ENCODE measurements at regions not wholly inside any gene's neighbourhood (a gene's known extent, or its start where the extent isn't known, plus 50 kb on each side); places are given as distances from the start of the nearest gene placed in this dataset.
"Not testable (repeated sequence)": the region's sequence is repeated elsewhere in the genome, so short reads cannot be mapped to it uniquely, and the experiment has no call there.

DNA sequence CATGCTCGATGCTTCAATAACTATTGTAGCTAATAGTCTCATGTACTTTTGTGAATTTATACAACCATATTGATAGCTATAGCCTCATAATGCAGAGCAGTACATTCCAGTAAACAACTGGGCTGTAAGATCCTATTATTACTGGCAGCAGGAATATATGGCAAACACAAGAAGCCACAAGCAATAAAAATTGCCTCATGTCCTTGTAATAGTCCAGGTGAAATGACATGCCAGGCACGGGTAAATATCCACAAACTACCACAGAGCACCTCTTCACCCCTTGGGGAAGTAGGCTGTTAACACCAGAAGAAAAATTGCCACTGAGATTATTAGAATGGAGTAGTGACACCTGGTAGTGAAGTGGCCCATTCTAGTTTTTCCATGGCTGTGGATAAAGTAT lies 158.3 kb downstream of the MTX2 start:
- no peak for DNase-seq

DNA sequence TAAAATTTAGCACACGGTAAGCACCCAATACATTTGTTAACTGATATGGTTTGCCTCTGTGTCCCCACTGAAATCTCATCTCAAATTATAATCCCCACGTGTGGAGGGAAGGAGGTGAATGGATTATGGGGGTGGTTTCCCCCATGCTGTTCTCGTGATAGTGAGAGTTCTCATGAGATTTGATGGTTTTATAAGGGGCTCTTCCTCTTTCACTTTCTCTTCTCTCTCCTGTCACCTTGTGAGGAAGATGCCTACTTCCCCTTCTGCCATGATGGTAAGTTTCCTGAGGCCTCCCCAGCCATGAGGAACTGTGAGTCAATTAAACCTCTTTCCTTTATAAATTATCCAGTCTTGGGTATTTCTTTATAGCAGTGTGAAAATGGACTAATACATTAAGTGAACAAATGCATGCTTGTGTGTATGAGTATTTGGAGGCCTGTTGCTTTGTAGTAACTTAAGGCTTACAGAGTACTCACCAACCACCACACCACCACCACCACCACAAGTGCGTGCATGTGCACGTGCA lies 159.8 kb downstream of the MTX2 start:
- not testable (repeated sequence) for DNase-seq

DNA sequence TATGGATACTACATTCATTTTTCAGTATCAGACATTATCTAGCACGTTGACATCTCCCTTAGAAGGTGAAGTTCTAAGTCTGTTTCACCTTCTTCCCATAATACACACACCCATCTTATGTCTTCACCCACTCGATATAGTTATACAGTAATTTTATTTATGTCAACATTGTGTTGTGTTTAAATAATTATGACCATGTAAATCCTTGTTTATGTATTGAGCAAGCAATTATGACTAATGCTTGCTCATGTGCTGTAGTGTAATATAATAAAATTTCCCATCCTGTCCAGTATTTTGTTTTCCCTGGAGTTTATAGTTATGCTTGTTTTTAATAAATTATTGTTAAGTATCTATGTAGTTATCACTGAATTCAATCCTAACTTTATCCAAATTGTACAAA lies 163.2 kb downstream of the MTX2 start:
- DNase-seq, result no peak

DNA sequence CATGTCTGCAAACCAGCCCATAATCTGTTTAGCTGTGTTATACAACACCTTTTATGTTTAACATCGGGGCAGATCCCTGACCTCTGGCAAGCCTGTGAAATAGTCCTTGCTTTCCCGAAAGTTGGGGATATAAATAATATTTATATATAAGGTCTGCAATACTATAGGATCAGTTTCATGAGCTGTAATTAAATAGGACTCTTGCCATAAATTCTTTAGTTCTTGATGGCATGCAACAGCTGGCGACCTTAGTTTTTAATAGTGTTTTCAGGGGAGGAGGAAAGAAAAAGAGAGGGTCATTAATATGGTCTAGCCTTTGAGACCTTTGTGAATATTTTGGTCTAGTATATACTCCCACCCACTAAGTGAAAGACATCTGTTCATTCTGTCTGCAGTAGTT lies 166.5 kb downstream of the MTX2 start:
- no peak for DNase-seq

DNA sequence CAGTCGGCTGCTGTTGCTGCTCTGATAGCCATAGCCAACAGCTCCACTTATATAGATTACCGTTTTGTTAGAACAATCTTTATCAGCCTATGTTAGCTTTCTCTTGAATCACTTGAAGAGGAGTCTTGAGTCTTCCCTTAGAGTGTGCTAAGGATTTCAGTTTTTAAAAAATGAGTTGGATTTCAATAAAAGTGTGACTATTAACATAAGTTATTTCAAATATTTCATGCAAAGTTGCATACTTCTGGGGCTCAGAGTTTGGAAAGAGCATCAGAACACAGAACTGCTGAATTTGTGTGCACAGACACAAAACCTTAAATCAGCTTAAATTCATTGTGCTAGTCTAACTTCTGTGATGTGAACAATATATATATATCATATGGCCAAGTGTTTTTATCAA lies 174.7 kb downstream of the MTX2 start:
- no peak for DNase-seq

DNA sequence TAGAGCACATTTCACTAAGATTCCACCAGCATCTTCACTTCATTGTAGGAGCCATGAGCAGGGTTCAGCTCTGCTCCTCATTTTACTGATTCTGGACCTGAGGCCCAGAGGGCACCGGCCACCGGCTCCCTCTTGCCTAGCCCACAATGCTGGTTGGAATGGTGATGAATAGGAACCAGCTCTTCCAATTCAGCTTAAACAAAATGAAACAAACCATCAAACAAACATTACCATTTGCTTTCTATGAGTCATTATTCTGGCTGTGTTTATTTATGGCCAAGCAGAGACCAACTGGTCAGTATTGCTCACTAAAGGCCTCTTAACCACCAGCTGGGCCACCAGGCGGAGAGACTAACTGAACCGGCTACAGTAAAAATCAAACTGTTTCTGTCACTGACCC lies 176.7 kb downstream of the MTX2 start:
- no peak for DNase-seq

DNA sequence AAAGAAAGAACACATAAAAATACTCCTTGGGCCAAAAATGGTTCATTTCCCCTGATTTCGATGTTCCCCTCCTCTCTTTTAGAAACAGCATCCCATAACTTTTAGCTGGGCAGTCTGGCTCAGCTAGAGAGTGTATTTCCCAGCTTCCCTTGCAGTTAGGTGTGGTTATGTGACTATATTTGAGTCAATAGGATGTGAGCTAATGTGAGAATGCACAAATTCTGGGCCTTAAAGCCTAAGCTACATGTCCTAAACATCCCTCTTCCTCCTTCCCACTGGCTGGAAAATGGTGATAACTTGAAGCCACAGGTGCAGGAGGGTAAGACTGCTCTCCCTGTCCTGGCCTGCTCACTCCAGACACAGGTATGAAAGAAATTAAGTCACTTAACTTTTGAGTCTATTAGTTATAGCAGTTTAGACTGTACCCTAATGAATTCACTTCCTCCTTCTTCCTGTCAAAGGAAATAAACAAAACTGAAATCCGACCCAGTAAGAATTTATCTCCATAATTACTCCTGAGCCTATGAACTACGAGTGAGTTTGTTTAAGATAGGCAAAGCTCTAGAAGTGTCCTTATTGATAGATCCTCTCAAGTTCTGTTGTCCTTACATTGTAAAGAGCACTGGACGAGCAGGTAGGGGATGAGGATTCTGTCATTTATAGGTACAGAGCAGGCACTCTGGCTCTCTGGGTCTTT lies 177.6 kb downstream of the MTX2 start:
- no peak for DNase-seq

DNA sequence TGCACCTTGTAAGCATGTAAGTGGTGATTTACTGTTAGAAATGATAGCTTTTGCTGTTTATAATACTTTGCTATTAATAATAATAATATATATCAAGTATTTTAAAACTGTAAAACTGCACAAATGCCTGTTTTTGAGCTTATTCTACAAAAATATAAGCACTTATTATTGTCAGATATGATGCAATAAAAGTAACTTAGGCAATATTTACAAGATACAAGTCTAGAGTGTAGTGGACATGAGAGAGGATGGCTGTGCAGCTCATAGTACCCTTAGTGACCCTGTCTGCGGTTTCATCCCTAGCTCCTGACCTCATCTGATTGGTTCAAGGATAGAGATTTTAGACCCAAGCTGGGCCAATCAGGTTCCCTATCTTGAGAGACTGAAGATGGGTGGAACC lies 178.4 kb downstream of the MTX2 start:
- DNase-seq, result no peak

DNA sequence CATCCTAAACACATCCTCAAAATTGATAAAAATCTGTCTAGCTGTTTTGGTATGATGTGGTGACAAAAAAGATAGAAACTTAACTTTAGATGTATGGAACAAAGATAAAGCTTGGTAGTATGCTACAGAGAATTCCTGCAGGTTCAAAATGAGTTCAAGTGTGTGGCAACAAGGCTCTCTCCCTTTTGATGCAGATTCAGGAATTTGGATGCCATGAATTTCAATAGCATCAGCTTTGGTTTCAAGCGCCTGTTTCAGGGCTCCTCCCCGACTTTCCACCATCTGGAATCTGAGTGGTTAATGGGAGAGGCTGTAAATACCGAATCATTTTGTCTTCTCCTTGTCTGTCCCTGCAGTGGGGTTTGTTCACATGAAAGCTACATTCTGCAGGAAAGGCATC lies 180.6 kb downstream of the MTX2 start:
- DNase-seq, result no peak

DNA sequence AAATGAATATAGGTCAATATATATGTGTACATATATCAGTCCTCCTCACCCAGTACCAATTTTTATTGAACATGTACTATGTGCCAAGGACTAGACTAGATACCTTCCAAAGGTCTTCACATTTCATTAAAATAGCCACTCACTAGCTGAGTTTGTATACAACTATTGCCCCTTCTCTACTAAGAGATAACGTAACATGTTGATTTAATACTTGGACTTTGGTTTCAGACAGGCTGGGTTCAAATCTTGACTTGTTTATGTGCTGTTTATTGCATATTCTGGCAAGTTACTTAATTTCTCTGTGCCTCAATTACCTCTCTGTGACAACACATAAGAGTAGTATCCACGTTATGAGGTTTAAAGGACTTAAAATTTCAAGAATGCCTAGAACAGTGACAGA lies 184.5 kb downstream of the MTX2 start:
- DNase-seq, result no peak

DNA sequence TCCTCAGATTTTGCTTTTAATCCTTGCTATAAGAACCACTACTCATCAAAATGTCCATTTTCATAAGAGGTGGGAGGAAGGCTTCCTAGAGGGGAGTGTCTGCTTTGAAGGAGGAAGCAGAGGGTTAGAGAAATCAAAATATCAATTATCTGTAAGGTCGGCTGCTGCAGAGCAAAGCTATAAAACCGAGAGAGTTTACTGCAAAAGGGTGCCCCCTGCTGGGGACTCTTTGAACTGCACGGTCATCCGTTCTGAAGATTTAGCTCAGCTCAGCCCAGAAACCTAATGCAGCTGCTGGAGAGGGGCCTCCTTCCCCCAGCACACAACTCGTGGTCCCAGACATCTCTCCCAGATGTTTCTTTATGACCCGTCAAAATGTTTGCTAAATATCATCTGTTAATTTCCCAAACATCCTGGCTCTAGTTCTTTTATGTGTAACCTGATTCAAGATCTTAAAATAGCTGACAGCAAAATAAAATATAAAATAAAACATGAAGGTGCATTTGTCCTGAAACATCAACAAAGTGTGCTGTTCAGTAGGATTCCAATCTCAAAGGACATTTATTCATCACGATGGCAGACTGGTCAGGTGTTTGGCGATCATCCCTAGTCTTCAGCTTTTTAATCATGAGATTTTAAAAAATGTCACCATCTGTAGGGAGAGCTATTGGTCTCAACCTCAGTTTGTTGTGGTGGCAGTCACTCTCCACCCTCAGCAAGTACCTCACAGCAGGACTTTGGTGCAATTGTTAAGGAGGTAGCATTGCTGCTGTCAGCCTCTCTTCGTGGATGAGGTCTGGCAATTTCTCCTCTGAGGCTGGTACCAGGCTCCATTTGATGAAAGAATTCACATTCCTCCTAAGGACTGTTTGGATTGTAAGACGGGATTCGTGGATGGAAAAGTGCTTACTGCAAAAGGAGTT lies 185.9 kb downstream of the MTX2 start:
- peak; percentile 31 to 95 for DNase-seq

DNA sequence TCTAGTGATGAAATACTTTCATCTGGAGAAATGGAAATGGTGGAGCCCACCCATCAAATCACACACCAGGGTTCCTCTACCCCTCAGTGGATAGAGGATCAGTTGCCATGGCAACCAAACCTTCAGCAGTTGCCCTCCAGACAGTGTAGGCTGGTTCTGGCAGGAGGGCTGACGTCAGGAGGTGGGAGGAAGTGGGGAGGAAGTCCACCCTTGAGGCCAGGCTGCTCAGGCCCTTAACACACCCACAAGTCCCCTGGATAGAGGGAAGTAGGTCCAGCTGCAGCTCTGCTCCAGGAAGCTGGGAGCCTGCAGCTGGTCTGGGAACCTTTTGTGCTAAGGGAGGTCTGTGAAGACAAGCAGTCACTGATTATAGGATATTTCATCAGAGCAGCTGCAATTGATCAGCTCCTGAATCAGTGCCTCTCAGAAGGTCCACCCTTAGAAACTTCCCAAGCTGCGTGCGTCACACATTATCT lies 186.6 kb downstream of the MTX2 start:
- peak in 1 of 2 donors; percentile 4 for DNase-seq

DNA sequence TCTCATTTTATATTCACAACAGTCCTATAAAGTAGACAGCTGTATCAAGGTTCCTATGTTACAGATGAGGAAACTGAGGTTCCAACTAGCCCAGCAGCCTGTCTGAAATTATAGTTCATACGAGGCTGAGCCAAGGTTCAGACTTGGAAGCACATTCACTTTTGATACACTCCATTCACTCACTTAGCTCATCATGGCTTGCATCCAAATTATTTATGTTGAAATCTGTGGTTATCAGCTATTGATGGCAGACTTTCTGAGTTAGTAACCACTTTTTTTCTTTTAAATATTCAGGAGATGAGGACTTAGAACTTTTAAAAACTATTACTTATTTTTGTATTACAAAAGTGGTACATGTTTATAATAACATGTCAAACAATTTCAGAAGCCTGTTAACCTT lies 188.2 kb downstream of the MTX2 start:
- DNase-seq, result no peak

DNA sequence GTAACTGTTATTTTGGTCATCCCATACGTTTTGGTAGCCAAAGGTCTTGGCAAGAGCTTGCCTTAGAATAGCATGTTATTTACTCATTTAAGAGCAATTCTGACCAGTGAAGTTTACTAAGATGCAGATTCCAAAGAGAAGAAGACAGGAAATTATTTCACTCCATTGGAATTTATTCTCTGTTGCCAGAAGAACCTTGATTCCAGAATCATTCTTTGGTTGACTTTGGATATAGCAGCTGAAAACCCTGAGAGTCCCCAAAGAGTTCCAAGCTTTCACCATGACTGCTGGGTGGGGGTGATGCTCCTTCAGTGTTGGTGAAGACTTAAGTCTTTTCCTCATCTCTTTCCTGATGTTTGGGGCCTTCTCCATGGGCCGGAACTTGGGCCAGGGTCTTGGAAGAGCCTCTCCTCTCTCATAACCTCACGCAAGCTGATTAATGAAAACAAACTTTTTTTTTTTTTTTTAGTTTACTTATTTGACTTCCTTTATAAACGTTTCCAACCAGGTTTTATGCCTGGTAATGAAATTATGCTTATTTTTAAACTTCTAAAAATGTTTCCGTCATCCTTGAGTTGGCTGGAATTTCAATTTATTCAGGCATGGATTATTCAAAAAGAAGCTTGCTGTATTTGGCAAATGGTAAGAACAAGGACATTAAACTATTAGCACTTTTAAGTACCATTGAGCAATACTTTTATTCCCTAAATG lies 192.0 kb downstream of the MTX2 start:
- no peak for DNase-seq

DNA sequence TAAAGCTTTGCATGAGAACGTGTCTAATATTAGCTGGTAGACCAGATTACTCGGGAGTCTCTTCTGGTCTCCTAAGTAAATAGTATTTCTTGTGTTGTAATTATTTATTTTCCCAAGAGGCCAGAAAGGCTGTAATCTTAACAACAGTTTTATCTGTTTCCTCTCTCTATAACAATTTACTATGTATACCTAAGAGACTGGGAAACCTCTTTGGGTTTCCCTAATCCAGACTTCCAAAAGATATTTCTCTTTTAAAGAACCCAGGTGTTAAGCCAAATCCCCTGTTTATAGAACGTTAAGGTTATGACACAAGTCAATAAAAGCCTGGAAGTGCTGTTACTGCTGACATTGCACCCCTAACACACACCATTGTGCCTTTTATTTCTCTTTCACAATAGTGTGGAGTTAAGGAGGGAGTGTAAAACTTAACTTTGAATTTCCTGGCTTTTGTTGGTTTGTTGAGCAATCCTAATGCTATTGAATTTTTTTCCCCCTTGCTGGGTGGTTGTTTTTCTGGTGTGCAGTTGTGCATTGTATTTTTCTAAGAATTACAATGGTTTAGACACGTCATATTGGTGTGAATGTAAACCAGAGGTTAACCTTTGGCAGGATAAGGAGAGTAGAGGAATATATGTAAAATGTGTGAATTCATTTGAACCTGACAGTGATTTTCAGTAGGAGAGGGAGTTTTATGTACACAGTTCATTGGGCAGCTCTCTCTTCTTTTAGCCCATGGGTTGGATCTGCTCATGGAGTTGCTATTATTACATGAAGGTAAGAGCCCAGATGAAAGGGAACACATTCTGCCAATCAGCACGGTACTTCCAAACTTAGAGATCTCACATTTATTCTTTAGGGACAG lies 192.8 kb downstream of the MTX2 start:
- no peak for DNase-seq

DNA sequence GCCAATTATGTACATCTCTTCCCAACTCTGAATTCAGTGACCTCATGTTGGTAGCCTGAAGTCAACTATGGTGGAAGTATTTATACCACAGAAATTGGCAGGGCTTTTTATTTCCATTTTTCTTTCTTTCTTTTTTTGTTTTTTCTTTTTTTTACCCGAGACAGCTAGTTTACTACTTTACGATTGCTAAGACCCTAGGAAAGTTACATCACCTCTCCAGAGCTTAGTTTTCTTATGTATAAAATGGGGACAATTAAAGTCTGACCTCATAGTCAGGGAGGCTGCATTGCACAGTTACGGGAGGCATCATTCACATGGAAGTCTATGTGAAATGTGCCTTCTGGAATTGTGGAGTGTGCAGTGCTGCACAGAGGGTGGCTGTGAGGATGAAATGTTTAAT lies 194.3 kb downstream of the MTX2 start:
- DNase-seq, result no peak

DNA sequence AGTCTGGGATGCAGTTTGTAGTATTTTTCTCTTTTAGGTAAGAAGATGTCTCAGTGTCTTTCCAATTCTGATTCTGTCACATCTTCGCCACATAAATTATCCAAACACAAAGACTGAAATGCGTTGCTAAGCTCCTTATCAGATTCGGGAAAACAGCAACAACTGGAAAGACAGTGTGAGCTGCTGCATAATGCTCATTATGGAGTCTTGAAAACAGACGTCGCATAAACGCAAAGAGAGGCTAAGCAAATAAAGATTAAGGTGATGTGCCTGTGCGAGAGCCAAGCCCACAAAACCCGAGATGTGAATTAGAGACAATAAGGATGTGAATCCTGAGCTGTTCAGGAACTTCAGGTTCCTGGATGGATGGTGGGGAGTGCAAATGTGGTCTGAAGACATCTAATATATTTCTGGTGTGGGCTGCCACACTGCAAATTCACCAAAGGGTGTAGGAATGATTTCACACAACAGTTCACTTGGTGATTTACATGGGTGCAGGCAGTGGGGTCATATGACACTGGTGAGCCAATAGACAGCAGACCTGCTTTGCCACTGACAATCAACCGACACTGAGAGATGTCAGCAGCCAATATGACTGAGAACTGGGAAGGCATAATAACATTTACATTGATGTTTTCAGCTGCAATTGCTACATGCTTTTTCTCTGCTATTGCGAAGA lies 195.8 kb downstream of the MTX2 start:
- no peak for DNase-seq

DNA sequence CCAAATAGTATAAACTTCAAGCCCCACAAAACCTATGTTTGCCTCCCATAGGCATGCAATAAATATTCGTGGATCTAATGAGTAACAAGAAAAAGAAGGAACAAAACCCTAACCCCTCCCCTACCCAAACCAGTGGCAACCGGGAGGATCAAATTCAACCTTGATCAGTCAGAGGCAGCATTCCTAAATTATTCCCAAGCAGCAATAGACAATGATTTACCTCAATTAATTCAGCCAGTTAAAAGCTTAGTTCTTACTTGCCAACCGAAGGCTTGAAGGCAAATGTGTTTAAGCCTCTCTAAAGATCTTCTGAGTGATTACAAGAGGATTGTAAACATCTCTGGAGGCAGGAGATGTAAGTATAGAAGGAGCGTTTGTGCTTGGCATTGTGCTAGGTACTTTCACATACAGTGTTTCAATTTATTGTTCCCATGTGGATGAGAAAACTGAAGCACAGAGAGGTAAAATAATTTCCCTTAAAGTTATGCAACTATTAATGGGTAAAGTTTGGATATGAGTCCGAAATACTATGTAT lies 197.7 kb downstream of the MTX2 start:
- no peak for DNase-seq

DNA sequence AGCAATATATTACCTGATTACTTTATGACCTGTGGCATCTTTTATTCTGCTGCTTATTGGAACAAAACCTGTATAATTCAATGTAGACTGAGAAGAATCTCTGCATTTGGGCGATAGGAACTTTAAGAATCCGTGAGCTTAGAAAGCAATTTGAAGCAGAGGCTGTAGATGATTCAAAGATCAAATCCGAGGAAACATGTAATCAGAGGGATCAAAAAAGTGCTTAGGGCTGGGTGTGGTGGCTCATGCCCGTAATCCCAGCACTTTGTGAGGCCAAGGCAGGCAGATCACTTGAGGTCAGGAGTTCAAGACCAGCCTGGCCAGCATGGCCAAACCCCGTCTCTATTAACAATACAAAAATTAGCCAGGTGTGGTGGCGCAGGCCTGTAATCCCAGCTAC lies 198.4 kb downstream of the MTX2 start:
- DNase-seq, result no peak

DNA sequence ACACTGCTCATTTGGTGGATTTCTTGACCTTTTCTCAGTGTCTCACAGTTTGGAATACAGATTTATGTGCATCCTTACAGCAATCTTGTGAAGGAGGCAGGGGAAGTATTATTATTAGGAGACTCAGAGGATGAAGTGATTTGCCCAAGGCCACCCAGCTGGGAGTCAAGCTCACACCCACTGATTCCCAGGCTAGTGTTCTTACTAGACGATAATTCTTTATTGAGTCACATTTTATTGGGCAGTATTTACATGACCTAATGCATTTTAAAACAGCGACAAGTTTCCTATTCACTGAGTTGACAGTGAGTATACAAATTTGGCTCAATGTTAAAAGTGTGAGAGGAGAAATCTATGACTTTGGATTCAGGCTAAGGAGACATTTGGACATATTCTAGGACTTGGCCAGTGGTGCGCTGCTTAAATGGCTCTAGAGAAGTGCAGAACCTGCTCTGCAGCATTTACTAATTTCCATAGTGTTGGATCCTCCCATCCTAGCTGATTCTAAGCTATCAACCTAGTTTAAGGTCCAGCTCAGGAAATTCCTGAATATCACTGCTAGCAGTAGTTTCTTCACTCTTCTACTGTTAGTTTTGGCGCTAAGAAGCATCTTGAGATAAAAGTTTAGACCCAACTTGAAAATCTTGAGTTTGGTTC lies 199.3 kb downstream of the MTX2 start:
- no peak for DNase-seq

DNA sequence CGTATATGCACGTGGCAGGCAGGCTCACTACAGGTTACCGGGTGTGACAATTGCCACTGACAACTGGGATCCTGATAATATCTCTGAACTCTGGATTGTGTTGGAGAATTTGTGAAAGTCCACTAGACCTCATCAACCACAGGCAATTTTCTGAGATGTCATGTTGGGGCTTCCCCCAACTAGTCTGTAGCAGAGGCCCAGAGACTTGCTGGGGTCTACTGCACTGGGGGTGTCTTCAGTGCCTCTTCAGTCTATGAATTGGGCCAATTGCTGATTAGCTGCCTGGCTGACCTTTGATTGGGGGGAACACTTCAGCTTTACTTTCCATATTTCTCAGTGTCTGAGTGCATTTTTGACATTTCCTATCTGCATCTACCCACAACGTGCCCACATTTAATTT lies 201.5 kb downstream of the MTX2 start:
- DNase-seq, result no peak

All from inflammatory macrophage treated with lipopolysaccharide for 1 hour (primary cell).